ENCODE measurements at regions not wholly inside any gene's neighbourhood (a gene's known extent, or its start where the extent isn't known, plus 50 kb on each side); places are given as distances from the start of the nearest gene placed in this dataset.

DNA sequence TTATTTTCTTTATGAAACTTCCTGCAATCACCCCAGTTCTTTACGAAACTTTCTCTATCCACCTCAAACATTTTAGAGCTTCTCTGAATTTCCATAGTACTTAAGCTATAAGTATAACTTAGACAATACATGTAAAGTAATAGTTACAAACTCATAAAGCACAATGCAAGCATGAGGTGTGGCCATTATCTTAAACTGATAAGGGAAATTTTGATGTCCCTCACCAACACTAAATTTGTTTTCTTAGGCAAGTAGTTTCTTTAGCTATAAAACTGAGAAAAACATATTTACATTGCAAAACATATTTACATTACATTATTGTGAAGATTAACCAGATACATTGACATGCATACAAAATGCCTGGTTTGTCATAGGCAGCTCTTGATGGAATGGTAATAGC is 146.4 kb upstream of the ATP1B1 start:
- TF ChIP-seq POLR2A (IDR thresholded peaks at IDR 0.05) = no peak
- no peak for TF ChIP-seq CTCF (IDR thresholded peaks at IDR 0.05)

Measured in ovary (tissue), 3 donors.